NB4 (cell line): ENCODE measurements at regions not wholly inside any gene's neighbourhood (a gene's known extent, or its start where the extent isn't known, plus 50 kb on each side); places are given as distances from the start of the nearest gene placed in this dataset.

ENCODE experiments used
- POLR2A ChIP-seq: IDR thresholded peaks from 2 replicates; pipeline ENCODE4 v1.6.1; 2011; ENCODE audit warnings: mild to moderate bottlenecking; ENCODE audit not compliant: insufficient read length; ENCODE audit errors: extremely low read depth
- TF ChIP-seq, protein P1 (sequence below): IDR thresholded peaks from one replicate; pipeline ENCODE4 v1.5.1; 2012; ENCODE audit warnings: low read depth, low read length

DNA sequence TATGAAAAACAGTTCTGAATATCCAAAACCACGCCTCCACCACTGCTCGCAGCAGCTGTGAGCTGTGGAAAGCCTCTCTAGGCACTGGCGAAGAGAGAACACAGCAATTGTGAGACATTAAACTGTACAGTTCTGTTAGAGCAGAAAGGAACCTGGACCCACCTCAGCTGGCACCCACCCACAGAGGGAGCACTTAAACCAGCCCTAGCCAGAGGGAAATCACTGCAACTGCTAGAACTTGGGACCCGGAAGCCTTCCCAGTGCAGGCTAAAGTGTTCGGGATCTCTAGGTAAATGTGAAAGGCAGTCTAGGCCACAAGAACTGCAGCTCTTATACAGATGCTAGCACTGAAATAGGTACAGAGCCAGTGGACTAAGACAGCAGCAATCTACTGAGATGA is 308.8 kb downstream of the PRR32 start:
- TF ChIP-seq, protein P1, sequence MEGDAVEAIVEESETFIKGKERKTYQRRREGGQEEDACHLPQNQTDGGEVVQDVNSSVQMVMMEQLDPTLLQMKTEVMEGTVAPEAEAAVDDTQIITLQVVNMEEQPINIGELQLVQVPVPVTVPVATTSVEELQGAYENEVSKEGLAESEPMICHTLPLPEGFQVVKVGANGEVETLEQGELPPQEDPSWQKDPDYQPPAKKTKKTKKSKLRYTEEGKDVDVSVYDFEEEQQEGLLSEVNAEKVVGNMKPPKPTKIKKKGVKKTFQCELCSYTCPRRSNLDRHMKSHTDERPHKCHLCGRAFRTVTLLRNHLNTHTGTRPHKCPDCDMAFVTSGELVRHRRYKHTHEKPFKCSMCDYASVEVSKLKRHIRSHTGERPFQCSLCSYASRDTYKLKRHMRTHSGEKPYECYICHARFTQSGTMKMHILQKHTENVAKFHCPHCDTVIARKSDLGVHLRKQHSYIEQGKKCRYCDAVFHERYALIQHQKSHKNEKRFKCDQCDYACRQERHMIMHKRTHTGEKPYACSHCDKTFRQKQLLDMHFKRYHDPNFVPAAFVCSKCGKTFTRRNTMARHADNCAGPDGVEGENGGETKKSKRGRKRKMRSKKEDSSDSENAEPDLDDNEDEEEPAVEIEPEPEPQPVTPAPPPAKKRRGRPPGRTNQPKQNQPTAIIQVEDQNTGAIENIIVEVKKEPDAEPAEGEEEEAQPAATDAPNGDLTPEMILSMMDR: no peak
- no peak for TF ChIP-seq POLR2A
